HG02885 (cell line): ENCODE measurements at regions not wholly inside any gene's neighbourhood (a gene's known extent, or its start where the extent isn't known, plus 50 kb on each side); places are given as distances from the start of the nearest gene placed in this dataset.

ENCODE experiments used
- ATAC-seq: cut with Tn5 transposase; IDR thresholded peaks from one replicate; pipeline ENCODE4 v1.9.1; 2021; ENCODE audit warnings: mild to moderate bottlenecking; ENCODE audit not compliant: unreplicated experiment, poor library complexity

DNA sequence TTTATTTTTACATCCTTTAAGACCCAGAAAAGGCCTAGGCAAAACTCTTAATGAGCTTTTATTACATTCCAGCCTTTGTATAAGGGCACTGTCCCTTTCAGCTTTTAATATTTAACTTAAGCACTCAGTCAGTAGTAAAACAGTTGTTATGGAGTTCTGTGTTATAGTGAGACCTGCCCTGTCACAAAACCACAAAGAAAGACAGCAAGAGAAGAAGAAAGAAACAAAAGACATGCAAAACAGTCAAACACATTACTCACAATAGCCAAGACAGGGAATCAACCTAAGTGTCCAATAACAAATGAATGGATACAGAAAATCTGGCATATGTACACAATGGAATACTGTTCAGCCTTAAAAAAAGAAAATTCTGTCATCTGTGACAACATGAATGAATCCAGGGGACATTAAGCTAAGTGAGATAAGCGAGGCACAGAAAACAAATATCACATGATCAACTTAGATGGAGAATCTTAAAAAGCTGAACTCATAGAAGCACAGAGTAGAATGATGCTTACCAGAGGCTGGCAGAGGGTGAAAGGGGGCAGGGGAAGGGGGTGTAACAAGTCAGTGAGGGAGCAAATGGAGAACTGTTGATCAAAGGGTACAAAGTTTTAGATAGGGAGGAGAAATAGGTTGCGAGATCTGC, 63.8 kb upstream of the CCNG1 start:
- no peak for ATAC-seq

DNA sequence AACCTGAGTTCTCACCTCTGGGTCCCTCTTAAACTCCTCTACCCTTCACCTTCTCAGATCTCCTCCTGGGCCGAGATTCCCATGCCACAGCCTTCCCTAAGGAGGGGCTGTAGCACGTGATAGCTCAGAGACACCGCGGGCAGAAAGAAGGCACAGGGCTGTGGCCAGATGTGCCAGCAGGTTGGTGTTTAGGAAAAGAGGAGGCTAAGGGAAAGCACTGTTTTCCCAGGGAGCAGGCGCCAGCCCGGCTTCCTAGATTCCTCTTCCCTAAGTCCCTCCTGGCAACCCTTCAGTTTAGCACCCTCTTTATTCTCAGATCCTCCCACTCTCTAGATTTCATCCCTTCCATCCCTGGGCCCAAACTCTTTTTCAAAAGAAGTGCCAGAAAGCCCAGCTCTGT, 59.4 kb upstream of the CCNG1 start:
- ATAC-seq = no peak

GRCh38 chr5:163379298-163380155, 57.9 kb upstream of the CCNG1 start:
- no peak for ATAC-seq

DNA sequence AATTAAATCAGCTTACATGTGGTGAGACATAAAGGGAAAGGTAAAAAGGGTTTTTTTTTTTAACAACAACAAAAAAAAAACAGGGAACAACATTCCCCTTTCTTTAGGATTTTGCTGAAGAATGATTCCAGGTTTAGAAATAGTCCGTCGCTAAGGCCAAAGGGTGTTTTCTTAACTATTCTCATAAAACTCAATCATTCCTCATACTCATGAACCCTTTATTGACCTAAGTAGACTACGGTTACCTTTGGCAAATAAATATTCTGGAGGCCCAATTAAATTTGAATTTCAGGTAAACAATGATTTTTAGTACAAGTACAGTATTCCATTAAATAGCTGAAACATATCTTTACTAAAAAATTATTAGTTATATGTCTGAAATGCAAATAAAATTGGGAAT, 55.6 kb upstream of the CCNG1 start:
- ATAC-seq = no peak

DNA sequence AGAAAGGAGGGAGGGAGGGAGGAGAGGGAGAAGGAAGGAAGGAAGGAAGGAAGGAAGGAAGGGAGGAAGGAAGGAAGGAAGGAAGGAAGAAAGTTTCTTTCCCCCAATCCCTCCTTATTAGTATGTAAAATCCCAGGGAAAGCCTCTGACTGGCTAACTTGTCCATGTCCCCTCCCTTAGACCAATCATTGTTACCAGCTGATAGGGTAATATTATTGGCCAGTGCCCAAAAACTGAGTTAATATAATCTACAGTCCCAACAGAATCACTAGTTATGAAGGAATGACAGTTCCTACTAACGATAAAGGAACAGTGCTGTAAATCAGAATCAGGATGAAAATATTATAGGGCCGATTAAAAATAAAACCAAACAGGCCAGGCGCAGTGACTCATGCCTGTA, 53.6 kb upstream of the CCNG1 start:
- ATAC-seq = no peak

DNA sequence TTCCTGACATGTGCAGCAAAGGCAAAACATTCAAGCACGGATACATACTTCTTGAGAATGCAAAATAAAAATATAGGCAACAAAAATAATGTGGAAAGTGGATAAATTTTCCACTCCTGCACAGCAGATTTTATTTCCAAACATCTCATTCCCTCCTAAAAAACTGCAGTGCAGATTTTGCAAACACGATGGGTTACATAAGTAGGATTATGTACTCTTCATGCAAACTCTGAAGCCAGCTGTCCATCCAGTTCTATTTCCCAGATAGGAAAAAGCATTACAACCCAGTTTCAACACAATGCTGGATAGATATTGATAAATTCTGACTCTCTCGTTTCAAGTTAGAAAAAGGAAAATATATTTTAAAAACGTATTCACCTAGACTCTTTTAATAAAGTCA, 52.7 kb upstream of the CCNG1 start:
- no peak for ATAC-seq

GRCh38 chr5:163385271-163385670, 52.1 kb upstream of the CCNG1 start:
- ATAC-seq = no peak

- ATAC-seq = no peak
Measured at GRCh38 chr5:163385824-163386223, 51.6 kb upstream of the CCNG1 start.

GRCh38 chr5:163386352-163386751, 51.0 kb upstream of the CCNG1 start:
- no peak for ATAC-seq

DNA sequence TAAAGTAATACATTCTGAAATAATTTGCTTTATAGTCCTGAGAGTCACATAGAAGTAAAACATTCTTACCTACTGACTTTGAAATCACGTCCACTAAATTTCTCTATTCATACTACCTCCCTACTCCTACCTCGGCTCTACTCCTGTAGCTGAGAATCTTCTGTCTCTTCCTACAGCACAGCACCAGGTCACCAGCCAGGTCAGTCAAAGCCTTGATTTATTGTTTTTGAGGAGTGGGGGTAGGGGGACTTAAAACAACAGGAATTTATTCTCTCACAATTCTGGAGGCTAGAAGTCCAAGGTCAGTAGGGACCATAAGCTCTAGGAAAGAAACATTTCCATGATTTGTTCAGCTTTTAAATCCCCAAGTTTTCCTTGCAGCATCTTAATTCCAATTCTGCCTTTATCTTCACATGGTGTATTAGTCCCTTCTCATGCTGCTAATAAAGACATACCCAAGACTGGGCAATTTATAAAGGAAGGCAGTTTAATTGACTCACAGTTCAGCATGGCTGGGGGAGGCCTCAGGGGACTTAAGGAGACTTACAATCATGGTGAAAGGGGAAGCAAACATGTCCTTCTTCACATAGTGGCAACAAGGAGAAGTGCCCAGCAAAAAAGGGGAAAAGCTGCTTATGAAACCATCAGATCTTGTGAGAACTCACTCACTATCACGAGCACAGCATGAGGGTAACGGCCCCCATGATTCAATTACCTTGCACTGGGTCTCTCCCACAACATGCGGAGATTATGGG, 49.6 kb upstream of the CCNG1 start:
- no peak for ATAC-seq
